ENCODE measurements at regions not wholly inside any gene's neighbourhood (a gene's known extent, or its start where the extent isn't known, plus 50 kb on each side); places are given as distances from the start of the nearest gene placed in this dataset.
A peak's percentile ranks its signal among the peaks of the same experiment; 100 is the strongest.

- TF ChIP-seq, protein P1, sequence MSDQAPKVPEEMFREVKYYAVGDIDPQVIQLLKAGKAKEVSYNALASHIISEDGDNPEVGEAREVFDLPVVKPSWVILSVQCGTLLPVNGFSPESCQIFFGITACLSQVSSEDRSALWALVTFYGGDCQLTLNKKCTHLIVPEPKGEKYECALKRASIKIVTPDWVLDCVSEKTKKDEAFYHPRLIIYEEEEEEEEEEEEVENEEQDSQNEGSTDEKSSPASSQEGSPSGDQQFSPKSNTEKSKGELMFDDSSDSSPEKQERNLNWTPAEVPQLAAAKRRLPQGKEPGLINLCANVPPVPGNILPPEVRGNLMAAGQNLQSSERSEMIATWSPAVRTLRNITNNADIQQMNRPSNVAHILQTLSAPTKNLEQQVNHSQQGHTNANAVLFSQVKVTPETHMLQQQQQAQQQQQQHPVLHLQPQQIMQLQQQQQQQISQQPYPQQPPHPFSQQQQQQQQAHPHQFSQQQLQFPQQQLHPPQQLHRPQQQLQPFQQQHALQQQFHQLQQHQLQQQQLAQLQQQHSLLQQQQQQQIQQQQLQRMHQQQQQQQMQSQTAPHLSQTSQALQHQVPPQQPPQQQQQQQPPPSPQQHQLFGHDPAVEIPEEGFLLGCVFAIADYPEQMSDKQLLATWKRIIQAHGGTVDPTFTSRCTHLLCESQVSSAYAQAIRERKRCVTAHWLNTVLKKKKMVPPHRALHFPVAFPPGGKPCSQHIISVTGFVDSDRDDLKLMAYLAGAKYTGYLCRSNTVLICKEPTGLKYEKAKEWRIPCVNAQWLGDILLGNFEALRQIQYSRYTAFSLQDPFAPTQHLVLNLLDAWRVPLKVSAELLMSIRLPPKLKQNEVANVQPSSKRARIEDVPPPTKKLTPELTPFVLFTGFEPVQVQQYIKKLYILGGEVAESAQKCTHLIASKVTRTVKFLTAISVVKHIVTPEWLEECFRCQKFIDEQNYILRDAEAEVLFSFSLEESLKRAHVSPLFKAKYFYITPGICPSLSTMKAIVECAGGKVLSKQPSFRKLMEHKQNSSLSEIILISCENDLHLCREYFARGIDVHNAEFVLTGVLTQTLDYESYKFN (CRISPR knock-in tag; conservative IDR thresholded peaks at IDR 0.05) = peak; percentile 80
- TF ChIP-seq EEA1 (CRISPR knock-in tag; IDR thresholded peaks at IDR 0.05; ENCODE audit: borderline replicate concordance) = no peak
- TF ChIP-seq, protein P2, sequence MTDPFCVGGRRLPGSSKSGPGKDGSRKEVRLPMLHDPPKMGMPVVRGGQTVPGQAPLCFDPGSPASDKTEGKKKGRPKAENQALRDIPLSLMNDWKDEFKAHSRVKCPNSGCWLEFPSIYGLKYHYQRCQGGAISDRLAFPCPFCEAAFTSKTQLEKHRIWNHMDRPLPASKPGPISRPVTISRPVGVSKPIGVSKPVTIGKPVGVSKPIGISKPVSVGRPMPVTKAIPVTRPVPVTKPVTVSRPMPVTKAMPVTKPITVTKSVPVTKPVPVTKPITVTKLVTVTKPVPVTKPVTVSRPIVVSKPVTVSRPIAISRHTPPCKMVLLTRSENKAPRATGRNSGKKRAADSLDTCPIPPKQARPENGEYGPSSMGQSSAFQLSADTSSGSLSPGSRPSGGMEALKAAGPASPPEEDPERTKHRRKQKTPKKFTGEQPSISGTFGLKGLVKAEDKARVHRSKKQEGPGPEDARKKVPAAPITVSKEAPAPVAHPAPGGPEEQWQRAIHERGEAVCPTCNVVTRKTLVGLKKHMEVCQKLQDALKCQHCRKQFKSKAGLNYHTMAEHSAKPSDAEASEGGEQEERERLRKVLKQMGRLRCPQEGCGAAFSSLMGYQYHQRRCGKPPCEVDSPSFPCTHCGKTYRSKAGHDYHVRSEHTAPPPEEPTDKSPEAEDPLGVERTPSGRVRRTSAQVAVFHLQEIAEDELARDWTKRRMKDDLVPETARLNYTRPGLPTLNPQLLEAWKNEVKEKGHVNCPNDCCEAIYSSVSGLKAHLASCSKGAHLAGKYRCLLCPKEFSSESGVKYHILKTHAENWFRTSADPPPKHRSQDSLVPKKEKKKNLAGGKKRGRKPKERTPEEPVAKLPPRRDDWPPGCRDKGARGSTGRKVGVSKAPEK (CRISPR knock-in tag; IDR thresholded peaks at IDR 0.05; ENCODE audit: borderline replicate concordance) = 0 out of 2 replicates have a peak, but pooled peaks have one; percentile 40
- TF ChIP-seq, protein P3, sequence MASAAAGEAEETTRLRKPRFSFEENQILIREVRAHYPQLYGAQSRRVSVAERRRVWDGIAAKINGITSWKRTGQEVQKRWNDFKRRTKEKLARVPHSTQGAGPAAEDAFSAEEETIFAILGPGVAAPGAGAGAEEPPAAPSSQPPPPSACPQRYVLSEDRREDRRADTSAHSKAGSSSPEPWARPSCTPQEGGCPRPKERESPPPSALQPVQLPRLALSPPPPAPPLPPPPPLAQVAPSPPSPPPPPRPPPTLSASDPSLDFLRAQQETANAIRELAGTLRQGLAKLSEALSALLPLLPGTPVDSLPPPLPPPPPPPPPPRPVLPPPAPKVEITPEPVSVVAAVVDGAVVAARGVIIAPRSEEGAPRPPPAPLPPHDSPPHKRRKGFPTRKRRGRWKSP (CRISPR knock-in tag; IDR thresholded peaks at IDR 0.05) = no peak
- TF ChIP-seq KDM5A (IDR thresholded peaks at IDR 0.05; ENCODE audit: borderline replicate concordance, low read length) = no peak
- TF ChIP-seq BHLHE40 (IDR thresholded peaks at IDR 0.05; ENCODE audit: low read length) = peak; percentile 95
- no peak for TF ChIP-seq SNAI1 (CRISPR knock-in tag; IDR thresholded peaks at IDR 0.05; ENCODE audit: borderline replicate concordance)
- no peak for TF ChIP-seq ZZZ3 (CRISPR knock-in tag; IDR thresholded peaks at IDR 0.05; ENCODE audit: borderline replicate concordance)
- TF ChIP-seq ZFX (CRISPR knock-in tag; IDR thresholded peaks at IDR 0.05; ENCODE audit: low read depth) = no peak
- peak; percentile 67; the same call in 1 of the 3 replicates for TF ChIP-seq MXI1 (IDR thresholded peaks at IDR 0.05; ENCODE audit: borderline replicate concordance, low read depth, low read length)
- TF ChIP-seq, protein P4, sequence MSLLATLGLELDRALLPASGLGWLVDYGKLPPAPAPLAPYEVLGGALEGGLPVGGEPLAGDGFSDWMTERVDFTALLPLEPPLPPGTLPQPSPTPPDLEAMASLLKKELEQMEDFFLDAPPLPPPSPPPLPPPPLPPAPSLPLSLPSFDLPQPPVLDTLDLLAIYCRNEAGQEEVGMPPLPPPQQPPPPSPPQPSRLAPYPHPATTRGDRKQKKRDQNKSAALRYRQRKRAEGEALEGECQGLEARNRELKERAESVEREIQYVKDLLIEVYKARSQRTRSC (CRISPR knock-in tag; IDR thresholded peaks at IDR 0.05; ENCODE audit: low read depth) = no peak
- 0 out of 2 replicates have a peak, but pooled peaks have one; percentile 28 for TF ChIP-seq HNF4G (IDR thresholded peaks at IDR 0.05; ENCODE audit: borderline replicate concordance, low read depth, low read length)
- no peak for TF ChIP-seq HNF4G (CRISPR knock-in tag; IDR thresholded peaks at IDR 0.05; ENCODE audit: borderline replicate concordance, low read depth)
- no peak for TF ChIP-seq ATF1 (CRISPR knock-in tag; IDR thresholded peaks at IDR 0.05)
- TF ChIP-seq ZNF598 (CRISPR knock-in tag; IDR thresholded peaks at IDR 0.05; ENCODE audit: borderline replicate concordance) = 0 out of 2 replicates have a peak, but pooled peaks have one; percentile 32
- no peak for TF ChIP-seq RFX5 (IDR thresholded peaks at IDR 0.05; ENCODE audit: low read depth, low read length)
- TF ChIP-seq FOXC1 (CRISPR knock-in tag; IDR thresholded peaks at IDR 0.05; ENCODE audit: borderline replicate concordance) = no peak
- TF ChIP-seq GZF1 (CRISPR knock-in tag; IDR thresholded peaks at IDR 0.05) = no peak
- TF ChIP-seq MATR3 (CRISPR knock-in tag; IDR thresholded peaks at IDR 0.05) = no peak
- no peak for TF ChIP-seq RBM22 (optimal IDR thresholded peaks at IDR 0.05; ENCODE audit: low read length)
- no peak for TF ChIP-seq CBX2 (IDR thresholded peaks at IDR 0.05; ENCODE audit: low read depth, low read length)
- 0 out of 2 replicates have a peak, but pooled peaks have one; percentile 23 for TF ChIP-seq CBX2 (CRISPR knock-in tag; IDR thresholded peaks at IDR 0.05; ENCODE audit: low read depth)
These were observed 84.0 kb upstream of the JADE1 start (continued) for GRCh38 chr4:128725405-128726055.

Data from HepG2 (cell line).